ENCODE measurements at regions not wholly inside any gene's neighbourhood (a gene's known extent, or its start where the extent isn't known, plus 50 kb on each side); places are given as distances from the start of the nearest gene placed in this dataset.

DNA sequence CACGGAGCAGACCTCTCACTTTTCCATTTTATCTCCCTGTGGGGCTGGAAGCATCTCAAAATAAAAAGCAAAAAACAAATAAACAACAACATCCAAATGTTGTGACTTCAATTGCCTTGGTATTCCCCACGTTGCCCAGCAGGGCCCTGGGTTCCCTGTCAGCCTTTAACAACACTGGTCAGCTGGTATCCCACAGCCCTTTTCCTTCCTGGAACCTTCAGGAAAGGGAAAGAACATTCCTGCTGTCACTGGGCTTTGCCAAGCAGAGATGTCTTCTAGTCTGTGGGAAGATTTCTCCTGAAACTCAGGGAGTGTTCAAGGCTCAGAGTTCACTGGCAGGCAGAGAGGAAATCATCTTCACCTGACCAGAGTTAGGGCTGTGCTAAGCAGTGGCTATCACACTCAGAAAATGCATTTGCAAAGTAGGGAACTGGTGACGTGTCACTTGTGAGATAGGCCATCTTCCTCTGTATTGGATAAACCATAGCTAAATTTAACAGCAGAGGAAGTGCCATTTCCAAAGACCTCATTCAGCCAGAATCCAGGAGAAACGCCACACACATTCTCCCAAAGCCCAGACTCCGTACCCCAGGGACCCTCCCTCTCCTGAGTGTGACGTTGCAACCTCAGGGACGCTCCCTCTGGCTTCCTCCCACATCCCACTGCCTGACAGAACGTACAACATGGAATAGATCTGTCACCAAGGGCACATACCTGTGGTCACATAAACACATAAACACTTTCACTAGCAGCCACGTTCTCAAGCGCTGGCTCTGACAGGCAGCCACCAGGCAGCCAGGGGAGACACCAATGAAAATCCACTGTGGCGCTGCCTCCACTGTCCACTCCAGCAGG, 274.0 kb upstream of the DAPK1 start:
- TF ChIP-seq STAT1 (IDR thresholded peaks at IDR 0.05; ENCODE audit: unreplicated experiment) (no peak), ZNF331 (CRISPR knock-in tag; IDR thresholded peaks at IDR 0.05; ENCODE audit: low read depth) (no peak), EZH2 (IDR thresholded peaks at IDR 0.05; ENCODE audit: low read depth, unreplicated experiment) (no peak), POLR2AphosphoS5 (IDR thresholded peaks at IDR 0.05; ENCODE audit: low read depth) (no peak), EZH2phosphoT487 (IDR thresholded peaks at IDR 0.05; ENCODE audit: unreplicated experiment) (no peak), CREB1 (CRISPR knock-in tag; IDR thresholded peaks at IDR 0.05; ENCODE audit: low read depth) (no peak), ZNF114 (CRISPR knock-in tag; IDR thresholded peaks at IDR 0.05) (no peak), ZNF462 (CRISPR knock-in tag; IDR thresholded peaks at IDR 0.05) (no peak)
- TF ChIP-seq, protein P1, sequence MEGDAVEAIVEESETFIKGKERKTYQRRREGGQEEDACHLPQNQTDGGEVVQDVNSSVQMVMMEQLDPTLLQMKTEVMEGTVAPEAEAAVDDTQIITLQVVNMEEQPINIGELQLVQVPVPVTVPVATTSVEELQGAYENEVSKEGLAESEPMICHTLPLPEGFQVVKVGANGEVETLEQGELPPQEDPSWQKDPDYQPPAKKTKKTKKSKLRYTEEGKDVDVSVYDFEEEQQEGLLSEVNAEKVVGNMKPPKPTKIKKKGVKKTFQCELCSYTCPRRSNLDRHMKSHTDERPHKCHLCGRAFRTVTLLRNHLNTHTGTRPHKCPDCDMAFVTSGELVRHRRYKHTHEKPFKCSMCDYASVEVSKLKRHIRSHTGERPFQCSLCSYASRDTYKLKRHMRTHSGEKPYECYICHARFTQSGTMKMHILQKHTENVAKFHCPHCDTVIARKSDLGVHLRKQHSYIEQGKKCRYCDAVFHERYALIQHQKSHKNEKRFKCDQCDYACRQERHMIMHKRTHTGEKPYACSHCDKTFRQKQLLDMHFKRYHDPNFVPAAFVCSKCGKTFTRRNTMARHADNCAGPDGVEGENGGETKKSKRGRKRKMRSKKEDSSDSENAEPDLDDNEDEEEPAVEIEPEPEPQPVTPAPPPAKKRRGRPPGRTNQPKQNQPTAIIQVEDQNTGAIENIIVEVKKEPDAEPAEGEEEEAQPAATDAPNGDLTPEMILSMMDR (conservative IDR thresholded peaks at IDR 0.05; ENCODE audit: low read depth in 2 of 2): no peak
- TF ChIP-seq, protein P2, sequence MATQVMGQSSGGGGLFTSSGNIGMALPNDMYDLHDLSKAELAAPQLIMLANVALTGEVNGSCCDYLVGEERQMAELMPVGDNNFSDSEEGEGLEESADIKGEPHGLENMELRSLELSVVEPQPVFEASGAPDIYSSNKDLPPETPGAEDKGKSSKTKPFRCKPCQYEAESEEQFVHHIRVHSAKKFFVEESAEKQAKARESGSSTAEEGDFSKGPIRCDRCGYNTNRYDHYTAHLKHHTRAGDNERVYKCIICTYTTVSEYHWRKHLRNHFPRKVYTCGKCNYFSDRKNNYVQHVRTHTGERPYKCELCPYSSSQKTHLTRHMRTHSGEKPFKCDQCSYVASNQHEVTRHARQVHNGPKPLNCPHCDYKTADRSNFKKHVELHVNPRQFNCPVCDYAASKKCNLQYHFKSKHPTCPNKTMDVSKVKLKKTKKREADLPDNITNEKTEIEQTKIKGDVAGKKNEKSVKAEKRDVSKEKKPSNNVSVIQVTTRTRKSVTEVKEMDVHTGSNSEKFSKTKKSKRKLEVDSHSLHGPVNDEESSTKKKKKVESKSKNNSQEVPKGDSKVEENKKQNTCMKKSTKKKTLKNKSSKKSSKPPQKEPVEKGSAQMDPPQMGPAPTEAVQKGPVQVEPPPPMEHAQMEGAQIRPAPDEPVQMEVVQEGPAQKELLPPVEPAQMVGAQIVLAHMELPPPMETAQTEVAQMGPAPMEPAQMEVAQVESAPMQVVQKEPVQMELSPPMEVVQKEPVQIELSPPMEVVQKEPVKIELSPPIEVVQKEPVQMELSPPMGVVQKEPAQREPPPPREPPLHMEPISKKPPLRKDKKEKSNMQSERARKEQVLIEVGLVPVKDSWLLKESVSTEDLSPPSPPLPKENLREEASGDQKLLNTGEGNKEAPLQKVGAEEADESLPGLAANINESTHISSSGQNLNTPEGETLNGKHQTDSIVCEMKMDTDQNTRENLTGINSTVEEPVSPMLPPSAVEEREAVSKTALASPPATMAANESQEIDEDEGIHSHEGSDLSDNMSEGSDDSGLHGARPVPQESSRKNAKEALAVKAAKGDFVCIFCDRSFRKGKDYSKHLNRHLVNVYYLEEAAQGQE (IDR thresholded peaks at IDR 0.05; ENCODE audit: unreplicated experiment): no peak
